Common myeloid progenitor, CD34-positive (primary cell): ENCODE measurements at regions not wholly inside any gene's neighbourhood (a gene's known extent, or its start where the extent isn't known, plus 50 kb on each side); places are given as distances from the start of the nearest gene placed in this dataset.
"Not testable (repeated sequence)": the region's sequence is repeated elsewhere in the genome, so short reads cannot be mapped to it uniquely, and the experiment has no call there.

Experiments used
- CTCF ChIA-PET: fragments of 350-600 bp; sonication (Branson Sonifier 250); formaldehyde crosslinking; loops from one replicate; lab custom pipeline; 2021; ENCODE audit warnings: antibody characterized with exemption; lab: Charles Lee
- POLR2A ChIA-PET: fragments of 350-600 bp; sonication (Branson Sonifier 250); formaldehyde crosslinking; loops from one replicate; lab custom pipeline; 2021; ENCODE audit warnings: antibody characterized with exemption; lab: Charles Lee
- DNase-seq, 3 donors: peaks; one replicate each; pipeline versions ENCODE4 v3.0.0 to v3.0.0-alpha.2; 2013
- H3K27ac ChIP-seq, 2 experiments: 1 replicate in 1 of 2; 2 replicates in 1 of 2; pipeline ENCODE4 v1.7.0; 2013; ENCODE audit warnings: inconsistent platforms in 2 of 2, low read length in 2 of 2, mild to moderate bottlenecking in 2 of 2, low read depth in 1 of 2, moderate library complexity in 1 of 2; ENCODE audit not compliant: severe bottlenecking in 2 of 2, insufficient read depth in 1 of 2, poor library complexity in 1 of 2
- H3K27me3 ChIP-seq, 5 experiments: replicated peaks in 2 of 5; 1 replicate in 3 of 5; 2 replicates in 2 of 5; pipeline versions ENCODE4 v1.6.1 to v1.7.0; 2013; ENCODE audit warnings: low read length in 4 of 5, mild to moderate bottlenecking in 2 of 5, moderate library complexity in 2 of 5, inconsistent platforms in 1 of 5; ENCODE audit not compliant: insufficient read depth in 5 of 5, control insufficient read depth in 4 of 5
- H3K36me3 ChIP-seq, 4 experiments: 1 replicate in 2 of 4; 2 replicates in 2 of 4; pipeline versions ENCODE4 v1.6.1 to v1.7.0; 2013; ENCODE audit warnings: low read length in 3 of 4, control low read depth in 1 of 4, mild to moderate bottlenecking in 1 of 4; ENCODE audit not compliant: control insufficient read depth in 4 of 4, insufficient read depth in 4 of 4
- H3K4me1 ChIP-seq, 4 experiments: 1 replicate in 3 of 4; 2 replicates in 1 of 4; pipeline versions ENCODE4 v1.6.1 to v1.7.1; 2013; ENCODE audit warnings: low read length in 3 of 4, mild to moderate bottlenecking in 3 of 4, control low read depth in 1 of 4, inconsistent platforms in 1 of 4, moderate library complexity in 1 of 4; ENCODE audit not compliant: control insufficient read depth in 4 of 4, insufficient read depth in 4 of 4; ENCODE audit errors: control extremely low read depth in 1 of 4
- H3K4me3 ChIP-seq, 7 experiments: 1 replicate in 4 of 7; 2 replicates in 3 of 7; pipeline versions ENCODE4 v1.5.1 to v1.7.0; 2013; ENCODE audit warnings: mild to moderate bottlenecking in 7 of 7, low read length in 6 of 7, moderate library complexity in 6 of 7, inconsistent platforms in 2 of 7, low read depth in 2 of 7, control low read depth in 1 of 7; ENCODE audit not compliant: insufficient read depth in 4 of 7, control insufficient read depth in 1 of 7; ENCODE audit errors: extremely low read depth in 1 of 7
- H3K9me3 ChIP-seq, 5 experiments: 1 replicate in 4 of 5; 2 replicates in 1 of 5; pipeline versions ENCODE4 v1.6.1 to v1.7.1; 2013; ENCODE audit warnings: low read length in 4 of 5, mild to moderate bottlenecking in 2 of 5, inconsistent platforms in 1 of 5, low read depth in 1 of 5, moderate library complexity in 1 of 5; ENCODE audit not compliant: control insufficient read depth in 4 of 5, insufficient read depth in 2 of 5; ENCODE audit errors: control extremely low read depth in 1 of 5
- WGBS: methylation state at CpG from one replicate; pipeline ENCODE4 v1.1.5; 2013; ENCODE audit not compliant: insufficient coverage; 5-methylcytosine and 5-hydroxymethylcytosine counted together

- no peak overlapping the region for H3K27ac ChIP-seq
- no peaks in the 10 kb centered on the region for H3K9me3 ChIP-seq
- no peak overlapping the region for H3K4me3 ChIP-seq
- DNase-seq, result no peak
- no peaks in the 10 kb centered on the region for H3K27me3 ChIP-seq
- no peaks in the 10 kb centered on the region for H3K36me3 ChIP-seq
- CTCF ChIA-PET, result no interaction called here
- POLR2A ChIA-PET, result no interaction called here
- no peaks in the 10 kb centered on the region for H3K4me1 ChIP-seq
- 100% methylated on average over 1 of the region's 2 CpGs for WGBS
Observed at GRCh38 chr4:110424144-110424543, 51.8 kb upstream of the ENPEP start.

- DNase-seq, result no peak
- 98% methylated on average over 13 of the region's 15 CpGs for WGBS
Observed at GRCh38 chr4:110418641-110419040, 57.3 kb upstream of the ENPEP start.

GRCh38 chr4:110417136-110417535 lies 58.8 kb upstream of the ENPEP start:
- CTCF ChIA-PET, result no interaction called here
- H3K27ac ChIP-seq, result no peak overlapping the region
- no peaks in the 10 kb centered on the region for H3K27me3 ChIP-seq
- H3K4me3 ChIP-seq, result no peak overlapping the region
- peaks cover 0 to 10% (median 0%) of the 10 kb centered on the region in 5 experiments for H3K9me3 ChIP-seq
- no peaks in the 10 kb centered on the region for H3K4me1 ChIP-seq
- POLR2A ChIA-PET, result no interaction called here
- H3K36me3 ChIP-seq, result no peaks in the 10 kb centered on the region
- no peak for DNase-seq

More at GRCh38 chr4:110418641-110419040, 57.3 kb upstream of the ENPEP start:
- no peaks in the 10 kb centered on the region for H3K36me3 ChIP-seq
- ChIA-PET POLR2A (no interaction called here), CTCF (no interaction called here)
- H3K27ac ChIP-seq, result no peak overlapping the region
- peaks cover 0 to 10% (median 0%) of the 10 kb centered on the region in 5 experiments for H3K9me3 ChIP-seq
- H3K4me3 ChIP-seq, result no peak overlapping the region
- no peaks in the 10 kb centered on the region for H3K4me1 ChIP-seq
- H3K27me3 ChIP-seq, result no peaks in the 10 kb centered on the region

GRCh38 chr4:110415478-110415877 lies 60.5 kb upstream of the ENPEP start:
- no peaks in the 10 kb centered on the region for H3K4me1 ChIP-seq
- WGBS, result 100% methylated on average over 4 of the region's 4 CpGs
- CTCF ChIA-PET, result no interaction called here
- POLR2A ChIA-PET, result no interaction called here
- no peak for DNase-seq
- H3K27ac ChIP-seq, result no peak overlapping the region
- no peak overlapping the region for H3K4me3 ChIP-seq
- H3K27me3 ChIP-seq, result peaks cover 0 to 5% (median 0%) of the 10 kb centered on the region in 5 experiments
- peaks cover 0 to 10% (median 0%) of the 10 kb centered on the region in 5 experiments for H3K9me3 ChIP-seq
- H3K36me3 ChIP-seq, result no peaks in the 10 kb centered on the region

GRCh38 chr4:110415041-110415440 lies 60.9 kb upstream of the ENPEP start:
- no peaks in the 10 kb centered on the region for H3K4me1 ChIP-seq
- H3K27ac ChIP-seq, result no peak overlapping the region
- DNase-seq, result no peak
- 100% methylated on average over 2 of the region's 3 CpGs for WGBS
- no peaks in the 10 kb centered on the region for H3K36me3 ChIP-seq
- peaks cover 0 to 10% (median 0%) of the 10 kb centered on the region in 5 experiments for H3K9me3 ChIP-seq
- ChIA-PET POLR2A (no interaction called here), CTCF (no interaction called here)
- no peak overlapping the region for H3K4me3 ChIP-seq
- H3K27me3 ChIP-seq, result peaks cover 0 to 5% (median 0%) of the 10 kb centered on the region in 5 experiments

GRCh38 chr4:110414561-110414920 lies 61.4 kb upstream of the ENPEP start:
- no peak for DNase-seq
- H3K4me1 ChIP-seq, result no peaks in the 10 kb centered on the region
- no peak overlapping the region for H3K27ac ChIP-seq
- ChIA-PET CTCF (no interaction called here), POLR2A (no interaction called here)
- peaks cover 0 to 10% (median 0%) of the 10 kb centered on the region in 5 experiments for H3K9me3 ChIP-seq
- H3K36me3 ChIP-seq, result no peaks in the 10 kb centered on the region
- H3K27me3 ChIP-seq, result peaks cover 0 to 5% (median 0%) of the 10 kb centered on the region in 5 experiments
- WGBS, result no CpG with 5 or more reads among the region's 1 CpG
- H3K4me3 ChIP-seq, result no peak overlapping the region

- CTCF ChIA-PET, H3K36me3 ChIP-seq, POLR2A ChIA-PET, H3K4me3 ChIP-seq, H3K9me3 ChIP-seq, H3K27me3 ChIP-seq, DNase-seq, H3K4me1 ChIP-seq, H3K27ac ChIP-seq: not testable (repeated sequence)
- 100% methylated on average over 3 of the region's 5 CpGs for WGBS
Observed at GRCh38 chr4:110413807-110414560, 62.0 kb upstream of the ENPEP start.
